PC-3 (cell line): ENCODE measurements at regions not wholly inside any gene's neighbourhood (a gene's known extent, or its start where the extent isn't known, plus 50 kb on each side); places are given as distances from the start of the nearest gene placed in this dataset.

Source experiments
- EZH2 ChIP-seq: fragments of 300-600 bp; sonication (generic); IDR thresholded peaks from one replicate; pipeline ENCODE4 v1.6.1; 2017; ENCODE audit warnings: antibody characterized with exemption, mild to moderate bottlenecking, low read length; ENCODE audit not compliant: unreplicated experiment
- EZH2phosphoT487 ChIP-seq: fragments of 300-600 bp; sonication (generic); IDR thresholded peaks from 2 replicates; pipeline ENCODE4 v1.6.1; 2018; ENCODE audit warnings: mild to moderate bottlenecking, antibody characterized with exemption, low read length, borderline replicate concordance
- TF ChIP-seq, protein P1 (sequence below): fragments of 300-600 bp; sonication (generic); conservative IDR thresholded peaks from 2 replicates; pipeline ENCODE4 v1.5.1; 2017; ENCODE audit warnings: antibody characterized with exemption, low read depth, mild to moderate bottlenecking, low read length

GRCh38 chr15:77717333-77717990 lies 84.8 kb upstream of the LINGO1 start:
- TF ChIP-seq, protein P1, sequence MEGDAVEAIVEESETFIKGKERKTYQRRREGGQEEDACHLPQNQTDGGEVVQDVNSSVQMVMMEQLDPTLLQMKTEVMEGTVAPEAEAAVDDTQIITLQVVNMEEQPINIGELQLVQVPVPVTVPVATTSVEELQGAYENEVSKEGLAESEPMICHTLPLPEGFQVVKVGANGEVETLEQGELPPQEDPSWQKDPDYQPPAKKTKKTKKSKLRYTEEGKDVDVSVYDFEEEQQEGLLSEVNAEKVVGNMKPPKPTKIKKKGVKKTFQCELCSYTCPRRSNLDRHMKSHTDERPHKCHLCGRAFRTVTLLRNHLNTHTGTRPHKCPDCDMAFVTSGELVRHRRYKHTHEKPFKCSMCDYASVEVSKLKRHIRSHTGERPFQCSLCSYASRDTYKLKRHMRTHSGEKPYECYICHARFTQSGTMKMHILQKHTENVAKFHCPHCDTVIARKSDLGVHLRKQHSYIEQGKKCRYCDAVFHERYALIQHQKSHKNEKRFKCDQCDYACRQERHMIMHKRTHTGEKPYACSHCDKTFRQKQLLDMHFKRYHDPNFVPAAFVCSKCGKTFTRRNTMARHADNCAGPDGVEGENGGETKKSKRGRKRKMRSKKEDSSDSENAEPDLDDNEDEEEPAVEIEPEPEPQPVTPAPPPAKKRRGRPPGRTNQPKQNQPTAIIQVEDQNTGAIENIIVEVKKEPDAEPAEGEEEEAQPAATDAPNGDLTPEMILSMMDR = no peak
- TF ChIP-seq EZH2 (no peak), EZH2phosphoT487 (no peak)
